Motor neuron (in vitro differentiated cells): ENCODE measurements at regions not wholly inside any gene's neighbourhood (a gene's known extent, or its start where the extent isn't known, plus 50 kb on each side); places are given as distances from the start of the nearest gene placed in this dataset.
A peak's percentile ranks its signal among the peaks of the same experiment; 100 is the strongest.

Source experiments
- ATAC-seq, 8 experiments: fragments of 200-7000 bp; cut with Tn5 transposase; replicated peaks in 6 of 8; 2 replicates each; pipeline ENCODE4 v1.8.0; 2021; ENCODE audit warnings: mild to moderate bottlenecking in 8 of 8, moderate library complexity in 8 of 8
- H3K27ac ChIP-seq, 2 donors: fragments of 250-450 bp; sonication (Bioruptor Pico); 2 replicates each; pipeline ENCODE4 v1.9.0; 2021; ENCODE audit warnings: antibody characterized with exemption in 2 of 2, mild to moderate bottlenecking in 2 of 2, moderate library complexity in 1 of 2
- H3K4me1 ChIP-seq, 2 donors: fragments of 250-450 bp; sonication (Bioruptor Pico); replicated peaks in 1 of 2; 2 replicates each; pipeline ENCODE4 v1.6.1; 2021; ENCODE audit warnings: antibody characterized with exemption in 2 of 2, mild to moderate bottlenecking in 2 of 2, moderate library complexity in 1 of 2
- H3K4me3 ChIP-seq, 5 donors: fragments of 250-450 bp; sonication (Bioruptor Pico); 2 replicates each; pipeline ENCODE4 v1.9.0; 2021; ENCODE audit warnings: antibody characterized with exemption in 5 of 5, mild to moderate bottlenecking in 5 of 5, moderate library complexity in 4 of 5
- WGBS, 10 experiments: fragments of 450-650 bp; shearing (Covaris generic); methylation state at CpG; one replicate each; pipeline ENCODE4 v1.0.0; 2022; 5-methylcytosine and 5-hydroxymethylcytosine counted together
- in situ Hi-C, 9 experiments: fragments of 400-800 bp; cut with MboI; loops; one replicate each; pipeline ENCODE4 v1.15.0; 2021; ENCODE audit warnings: low sequenced_read_pairs in 9 of 9, low pct_unique_long_range_greater_than_20kb in 2 of 9; ENCODE audit not compliant: unreplicated experiment in 9 of 9

DNA sequence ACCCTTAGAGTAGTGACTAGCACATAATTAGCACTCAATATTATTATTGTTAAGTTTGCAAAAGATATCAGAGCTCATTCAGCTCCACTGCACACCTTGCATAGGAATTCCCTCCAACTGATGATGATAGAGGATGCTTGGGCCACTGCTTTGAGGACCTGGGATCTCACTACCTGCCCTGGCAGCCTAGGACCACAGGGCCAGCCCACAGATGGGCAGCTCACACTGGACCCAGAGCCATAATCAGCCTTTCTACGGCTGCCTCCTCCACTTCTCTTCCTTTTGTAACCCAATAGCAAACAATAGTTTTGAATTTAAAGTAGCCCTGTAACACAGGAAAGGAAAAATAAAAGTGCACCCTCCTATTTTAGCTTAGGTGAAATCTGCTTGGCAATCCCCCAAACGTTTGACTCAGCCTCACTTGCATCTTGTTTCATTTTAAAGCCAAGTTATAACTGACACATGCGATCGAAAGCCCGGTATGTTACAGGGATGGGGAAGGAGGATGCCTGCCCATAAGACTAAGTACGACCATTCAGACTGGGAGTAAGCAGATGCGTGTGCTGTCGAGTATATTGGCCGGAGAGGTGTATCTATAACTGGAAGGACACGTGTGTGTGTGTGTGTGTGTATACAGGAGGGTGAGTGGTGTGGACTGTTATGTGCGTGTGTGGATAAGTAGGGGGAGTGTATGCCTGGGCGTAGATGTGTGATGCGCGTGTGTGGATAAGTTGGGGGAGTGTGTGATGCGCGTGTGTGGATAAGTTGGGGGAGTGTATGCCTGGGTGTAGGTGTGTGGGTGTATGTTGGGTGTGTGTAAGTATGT, 65.9 kb downstream of the CPN2 start:
- peak in 1 of 8 experiments; percentile 13 for ATAC-seq
- in situ Hi-C loops = loop anchor here in 1 of 9 experiments (25.0 kb wide), 1 partner anchor 123 kb away; no protein-coding TSS in a partner anchor
- Histone ChIP-seq H3K27ac (no peak overlapping the region), H3K4me3 (no peak overlapping the region), H3K4me1 (peaks cover 23 to 32% of the 10 kb centered on the region in 2 donors)
- 35 to 94% (median 69%) methylated on average over 2 to 13 of the region's 16 CpGs; no CpG with 5 or more reads in 2 of the 10 experiments for WGBS, 10 experiments

DNA sequence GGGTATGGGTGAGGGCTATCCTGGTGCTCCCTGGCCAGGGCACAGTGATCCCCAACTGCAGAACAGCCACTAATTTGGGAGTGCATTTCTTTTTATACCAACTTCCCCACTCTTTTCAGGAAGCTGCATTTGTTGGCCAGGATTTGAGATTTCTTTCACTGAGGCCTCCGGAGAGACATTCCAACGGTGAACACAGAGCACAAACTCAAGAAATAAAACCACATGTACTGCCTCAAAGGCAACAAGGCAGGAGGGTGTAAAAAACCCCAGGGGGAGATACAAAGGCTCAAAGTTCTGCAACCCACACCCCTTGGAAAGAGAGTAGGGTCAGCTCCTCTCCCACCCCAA, 65.3 kb downstream of the CPN2 start:
- Histone ChIP-seq H3K27ac (no peak overlapping the region), H3K4me1 (peaks cover 23 to 32% of the 10 kb centered on the region in 2 donors), H3K4me3 (no peak overlapping the region)
- ATAC-seq = no peak
- 6 to 40% (median 28%) methylated on average over 1 to 2 of the region's 2 CpGs; no CpG with 5 or more reads in 6 of the 10 experiments for WGBS, 10 experiments
- in situ Hi-C loops = loop anchor here in 1 of 9 experiments (25.0 kb wide), 1 partner anchor 124 kb away; no protein-coding TSS in a partner anchor

DNA sequence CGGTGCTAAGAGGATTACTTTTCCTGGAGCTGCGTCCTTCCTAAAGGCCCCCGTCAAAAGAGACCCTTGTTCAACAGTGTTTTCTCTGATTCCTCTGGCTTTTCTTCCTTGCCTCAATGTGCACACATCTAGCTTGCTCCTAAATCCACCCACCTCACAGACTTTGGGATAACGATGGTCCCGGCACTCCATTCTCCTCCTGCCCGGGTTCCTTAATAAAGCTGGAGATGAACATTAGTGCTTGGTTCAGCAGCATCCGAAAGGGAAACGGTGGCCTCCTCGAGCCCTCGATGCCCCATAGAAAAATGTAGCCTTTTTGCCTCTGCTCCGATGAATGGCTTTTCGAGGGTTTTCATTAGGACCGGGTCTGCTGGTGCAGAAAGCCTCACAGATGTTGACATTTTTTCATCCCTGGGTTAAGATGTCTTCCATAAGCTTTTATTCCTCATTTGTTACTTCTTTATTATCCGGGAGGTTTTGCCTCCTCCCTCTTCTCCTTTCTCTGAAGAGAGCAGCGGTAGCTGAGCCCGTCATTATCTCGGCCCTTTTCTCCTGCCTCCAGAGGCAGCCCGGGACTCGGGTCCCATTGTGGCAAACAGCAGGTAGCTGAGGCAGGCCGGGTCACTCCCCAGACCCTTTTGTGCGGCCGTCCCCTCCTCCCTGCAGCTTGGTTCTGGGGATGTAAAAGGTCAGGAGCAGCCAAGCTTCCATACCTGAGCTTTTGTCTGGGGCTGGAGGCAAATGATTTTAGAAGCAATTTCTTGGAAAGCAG, 64.6 kb downstream of the CPN2 start:
- no peak overlapping the region for H3K27ac ChIP-seq
- peaks cover 23 to 32% of the 10 kb centered on the region in 2 donors for H3K4me1 ChIP-seq
- in situ Hi-C loops = loop anchor here in 1 of 9 experiments (25.0 kb wide), 1 partner anchor 124 kb away; no protein-coding TSS in a partner anchor
- no peak overlapping the region for H3K4me3 ChIP-seq
- ATAC-seq = peak in 5 of 8 experiments; percentile 37 to 68 (median 56)
- WGBS, 10 experiments = 0 to 100% (median 16%) methylated on average over 1 to 13 of the region's 22 CpGs; no CpG with 5 or more reads in 1 of the 10 experiments

DNA sequence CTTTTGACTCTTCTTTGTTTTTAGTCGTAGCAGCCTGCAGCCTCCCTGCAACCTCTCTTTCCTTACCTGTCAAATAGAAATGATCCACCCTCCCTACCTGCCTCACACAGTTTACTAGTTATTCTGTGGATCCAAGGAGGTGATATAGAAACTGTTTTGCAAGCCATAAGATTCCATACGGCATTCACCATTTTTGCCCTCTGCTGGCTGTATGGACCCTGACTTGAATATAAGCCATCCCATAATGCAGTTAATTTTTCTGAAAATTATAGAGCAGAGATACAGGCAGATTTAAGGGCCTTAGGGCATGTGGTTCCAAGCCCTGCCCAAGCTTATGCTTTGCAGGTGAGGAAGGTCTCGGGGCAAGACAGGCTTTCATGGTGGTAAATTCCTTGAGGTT, 63.8 kb downstream of the CPN2 start:
- in situ Hi-C loops = loop anchor here in 1 of 9 experiments (25.0 kb wide), 1 partner anchor 125 kb away; no protein-coding TSS in a partner anchor
- no peak overlapping the region for H3K27ac ChIP-seq
- H3K4me3 ChIP-seq = no peak overlapping the region
- peaks cover 23 to 32% of the 10 kb centered on the region in 2 donors for H3K4me1 ChIP-seq
- no peak for ATAC-seq
- 56 to 100% (median 80%) methylated on average over 1 to 3 of the region's 3 CpGs; no CpG with 5 or more reads in 3 of the 10 experiments for WGBS, 10 experiments

DNA sequence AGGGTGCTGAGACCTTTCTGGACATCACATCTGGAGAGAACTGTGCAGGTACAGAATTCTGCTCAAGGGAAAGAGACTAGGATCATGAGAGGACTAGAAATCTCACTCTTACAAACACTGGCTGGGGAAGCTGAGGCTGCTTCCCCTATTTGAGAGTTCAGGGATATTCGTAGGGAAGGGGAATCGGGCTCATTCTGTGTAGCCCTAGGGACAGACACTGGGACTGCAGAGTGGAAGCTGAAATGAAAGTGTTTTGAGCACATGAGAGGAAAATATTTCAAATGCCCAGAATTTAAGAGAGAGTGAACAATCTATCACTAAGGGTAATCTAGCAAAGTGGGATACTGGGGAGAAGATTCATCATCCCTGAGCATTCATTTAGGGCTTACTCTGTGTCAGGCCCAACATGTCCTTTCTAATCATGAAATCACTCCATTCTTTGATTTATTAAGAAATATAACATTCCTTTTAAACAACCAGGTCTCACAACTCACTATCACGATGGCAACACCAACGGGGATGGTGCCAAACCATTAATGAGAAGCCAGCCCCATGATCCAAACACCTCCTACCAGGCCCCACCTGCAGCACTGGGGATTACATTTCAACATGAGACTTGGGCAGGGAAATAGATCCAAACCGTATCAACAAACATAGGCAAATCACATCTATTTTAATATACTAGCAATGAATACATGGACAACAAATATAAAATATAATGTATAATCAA, 63.0 kb downstream of the CPN2 start:
- H3K4me3 ChIP-seq = no peak overlapping the region
- in situ Hi-C loops = loop anchor here in 1 of 9 experiments (25.0 kb wide), 1 partner anchor 126 kb away; no protein-coding TSS in a partner anchor
- ATAC-seq = no peak
- 66 to 100% (median 86%) methylated on average over 1 to 5 of the region's 5 CpGs; no CpG with 5 or more reads in 1 of the 10 experiments for WGBS, 10 experiments
- no peak overlapping the region for H3K27ac ChIP-seq
- peaks cover 23 to 29% of the 10 kb centered on the region in 2 donors for H3K4me1 ChIP-seq
